ENCODE measurements at regions not wholly inside any gene's neighbourhood (a gene's known extent, or its start where the extent isn't known, plus 50 kb on each side); places are given as distances from the start of the nearest gene placed in this dataset.

DNA sequence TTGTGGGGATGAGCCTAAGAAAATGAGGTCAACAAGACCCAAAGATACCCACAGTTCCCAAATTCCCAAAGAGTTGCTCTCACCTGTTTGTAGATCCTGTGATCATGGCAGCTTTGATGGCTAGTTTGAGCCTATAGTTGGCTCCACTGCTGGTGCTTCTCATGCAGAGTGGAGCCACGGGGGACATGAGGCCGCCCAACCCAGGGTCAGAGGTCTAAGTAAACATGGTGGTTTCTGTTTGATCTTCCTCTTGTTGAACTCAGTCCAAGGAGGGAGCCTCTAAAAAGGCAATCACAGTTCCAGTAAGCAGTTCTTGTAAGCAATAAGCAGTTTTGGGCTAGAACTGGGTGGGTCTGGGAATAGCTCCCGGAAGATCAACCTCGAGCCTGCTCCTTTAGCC, 125.6 kb upstream of the DHRS4 start:
- Mint-ChIP-seq H3K27me3 (peaks cover 21% of the 10 kb centered on the region), H3K4me3 (no peak overlapping the region), H3K4me1 (no peaks in the 10 kb centered on the region), H3K27ac (no peak overlapping the region), H3K9me3 (ENCODE audit: insufficient read depth) (no peaks in the 10 kb centered on the region)
- Histone ChIP-seq H3K79me2 (ENCODE audit: control insufficient read depth, insufficient read depth, low read length) (no peaks in the 10 kb centered on the region), H3K4me2 (replicated peaks; ENCODE audit: low read depth, low read length, poor library complexity, severe bottlenecking) (no peak overlapping the region), H3K4me1 (ENCODE audit: control insufficient read depth in 2 of 2, insufficient read depth in 2 of 2, low read length in 2 of 2) (no peaks in the 10 kb centered on the region), H3K4me3 (ENCODE audit: control extremely low read depth in 1 of 5, extremely low read depth in 1 of 5, insufficient read depth in 1 of 5, low read depth in 2 of 5, low read length in 4 of 5) (no peak overlapping the region), H2AFZ (ENCODE audit: insufficient read depth, low read depth, low read length, poor library complexity, severe bottlenecking) (no peak overlapping the region), H4K20me1 (ENCODE audit: control insufficient read depth, insufficient read depth, low read length, poor library complexity, severe bottlenecking) (no peaks in the 10 kb centered on the region), H3K9me3 (ENCODE audit: control extremely low read depth in 1 of 3, control insufficient read depth in 2 of 3, insufficient read depth in 1 of 3, low read length in 2 of 3) (no peaks in the 10 kb centered on the region), H3K36me3 (replicated peaks in 1 of 2; ENCODE audit: control extremely low read depth in 1 of 2, control insufficient read depth in 1 of 2, extremely low read depth in 1 of 2, insufficient read depth in 2 of 2, low read length in 1 of 2) (no peaks in the 10 kb centered on the region), H3K27me3 (replicated peaks in 1 of 4; ENCODE audit: control extremely low read depth in 1 of 4, control insufficient read depth in 3 of 4, insufficient read depth in 4 of 4, low read length in 3 of 4) (no peaks in the 10 kb centered on the region), H3K27ac (ENCODE audit: low read length in 2 of 2) (no peak overlapping the region), H3K9ac (ENCODE audit: low read length) (no peak overlapping the region)
- TF ChIP-seq, protein P1, sequence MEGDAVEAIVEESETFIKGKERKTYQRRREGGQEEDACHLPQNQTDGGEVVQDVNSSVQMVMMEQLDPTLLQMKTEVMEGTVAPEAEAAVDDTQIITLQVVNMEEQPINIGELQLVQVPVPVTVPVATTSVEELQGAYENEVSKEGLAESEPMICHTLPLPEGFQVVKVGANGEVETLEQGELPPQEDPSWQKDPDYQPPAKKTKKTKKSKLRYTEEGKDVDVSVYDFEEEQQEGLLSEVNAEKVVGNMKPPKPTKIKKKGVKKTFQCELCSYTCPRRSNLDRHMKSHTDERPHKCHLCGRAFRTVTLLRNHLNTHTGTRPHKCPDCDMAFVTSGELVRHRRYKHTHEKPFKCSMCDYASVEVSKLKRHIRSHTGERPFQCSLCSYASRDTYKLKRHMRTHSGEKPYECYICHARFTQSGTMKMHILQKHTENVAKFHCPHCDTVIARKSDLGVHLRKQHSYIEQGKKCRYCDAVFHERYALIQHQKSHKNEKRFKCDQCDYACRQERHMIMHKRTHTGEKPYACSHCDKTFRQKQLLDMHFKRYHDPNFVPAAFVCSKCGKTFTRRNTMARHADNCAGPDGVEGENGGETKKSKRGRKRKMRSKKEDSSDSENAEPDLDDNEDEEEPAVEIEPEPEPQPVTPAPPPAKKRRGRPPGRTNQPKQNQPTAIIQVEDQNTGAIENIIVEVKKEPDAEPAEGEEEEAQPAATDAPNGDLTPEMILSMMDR (IDR thresholded peaks at IDR 0.05) = no peak
- no peak for TF ChIP-seq EZH2 (IDR thresholded peaks at IDR 0.05; ENCODE audit: borderline replicate concordance, insufficient read depth, low read depth, low read length, poor library complexity, severe bottlenecking)
- no peak for ATAC-seq (ENCODE audit: low read depth)
- intact Hi-C loops (cut with micrococcal nuclease) = no loop called here
- DNase-seq = no peak
- POLR2A ChIA-PET = no interaction called here
- CTCF ChIA-PET = no interaction called here
- WGBS (ENCODE audit: insufficient coverage) = 75% methylated on average over 2 of the region's 4 CpGs

DNA sequence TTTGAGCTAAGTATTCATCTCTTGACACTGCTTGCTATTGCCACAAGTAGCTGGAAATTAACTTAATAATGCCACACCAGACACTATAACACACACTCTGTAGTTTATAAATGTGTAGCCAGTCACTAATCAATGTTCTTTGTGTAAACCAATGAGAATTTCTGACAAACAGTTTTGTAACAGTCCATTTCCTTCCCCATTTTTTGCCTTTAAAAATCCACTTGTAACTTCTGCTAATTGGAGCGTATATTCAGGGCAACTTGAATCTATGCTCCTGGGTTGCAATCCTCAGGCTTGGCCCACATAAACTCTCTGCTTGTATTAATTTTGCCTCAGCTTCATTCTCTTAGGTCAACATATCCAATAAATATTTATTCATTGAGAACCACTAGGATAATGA, 125.0 kb upstream of the DHRS4 start:
- Histone ChIP-seq H3K9me3 (ENCODE audit: control extremely low read depth in 1 of 3, control insufficient read depth in 2 of 3, insufficient read depth in 1 of 3, low read length in 2 of 3) (no peaks in the 10 kb centered on the region), H3K4me2 (replicated peaks; ENCODE audit: low read depth, low read length, poor library complexity, severe bottlenecking) (no peak overlapping the region), H4K20me1 (ENCODE audit: control insufficient read depth, insufficient read depth, low read length, poor library complexity, severe bottlenecking) (no peaks in the 10 kb centered on the region), H3K36me3 (replicated peaks in 1 of 2; ENCODE audit: control extremely low read depth in 1 of 2, control insufficient read depth in 1 of 2, extremely low read depth in 1 of 2, insufficient read depth in 2 of 2, low read length in 1 of 2) (no peaks in the 10 kb centered on the region), H3K4me3 (ENCODE audit: control extremely low read depth in 1 of 5, extremely low read depth in 1 of 5, insufficient read depth in 1 of 5, low read depth in 2 of 5, low read length in 4 of 5) (no peak overlapping the region), H3K9ac (ENCODE audit: low read length) (no peak overlapping the region), H3K27ac (ENCODE audit: low read length in 2 of 2) (no peak overlapping the region), H3K79me2 (ENCODE audit: control insufficient read depth, insufficient read depth, low read length) (no peaks in the 10 kb centered on the region), H3K4me1 (ENCODE audit: control insufficient read depth in 2 of 2, insufficient read depth in 2 of 2, low read length in 2 of 2) (no peaks in the 10 kb centered on the region), H3K27me3 (replicated peaks in 1 of 4; ENCODE audit: control extremely low read depth in 1 of 4, control insufficient read depth in 3 of 4, insufficient read depth in 4 of 4, low read length in 3 of 4) (no peaks in the 10 kb centered on the region), H2AFZ (ENCODE audit: insufficient read depth, low read depth, low read length, poor library complexity, severe bottlenecking) (no peak overlapping the region)
- intact Hi-C loops (cut with micrococcal nuclease) = no loop called here
- no peak for TF ChIP-seq EZH2 (IDR thresholded peaks at IDR 0.05; ENCODE audit: borderline replicate concordance, insufficient read depth, low read depth, low read length, poor library complexity, severe bottlenecking)
- TF ChIP-seq, protein P1 (IDR thresholded peaks at IDR 0.05) = no peak
- Mint-ChIP-seq H3K27me3 (peaks cover 21% of the 10 kb centered on the region), H3K9me3 (ENCODE audit: insufficient read depth) (no peaks in the 10 kb centered on the region), H3K4me3 (no peak overlapping the region), H3K4me1 (no peaks in the 10 kb centered on the region), H3K27ac (no peak overlapping the region)
- no peak for ATAC-seq (ENCODE audit: low read depth)
- DNase-seq = no peak
- ChIA-PET CTCF (no interaction called here), POLR2A (no interaction called here)
- 33% methylated on average over 1 of the region's 1 CpG for WGBS (ENCODE audit: insufficient coverage)

All from B cell (primary cell).